AG04449 (cell line): ENCODE measurements at regions not wholly inside any gene's neighbourhood (a gene's known extent, or its start where the extent isn't known, plus 50 kb on each side); places are given as distances from the start of the nearest gene placed in this dataset.

Experiments
- CTCF ChIA-PET: fragments of 350-600 bp; formaldehyde crosslinking; extraction: SDS; loops from one replicate; lab custom pipeline; 2021; ENCODE audit warnings: antibody characterized with exemption; lab: Yijun Ruan, JAX
- POLR2A ChIA-PET: fragments of 400-600, 350-600 bp; formaldehyde crosslinking; extraction: SDS; loops from one replicate; lab custom pipeline; 2020; ENCODE audit warnings: antibody characterized with exemption, inconsistent platforms; lab: Yijun Ruan, JAX
- DNase-seq: peaks from one replicate; pipeline ENCODE4 v3.0.0-alpha.2; 2010; ENCODE audit warnings: low read depth, low spot score
- H3K4me3 ChIP-seq: 2 replicates; pipeline ENCODE4 v1.5.1; 2011; ENCODE audit warnings: low read depth, mild to moderate bottlenecking, control low read depth, low read length
- CTCF ChIP-seq: IDR thresholded peaks from one replicate; pipeline ENCODE4 v1.5.1; 2011; ENCODE audit warnings: mild to moderate bottlenecking, moderate library complexity, low read length, control low read depth, inconsistent platforms; ENCODE audit not compliant: insufficient read depth; ENCODE audit errors: missing control alignments

DNA sequence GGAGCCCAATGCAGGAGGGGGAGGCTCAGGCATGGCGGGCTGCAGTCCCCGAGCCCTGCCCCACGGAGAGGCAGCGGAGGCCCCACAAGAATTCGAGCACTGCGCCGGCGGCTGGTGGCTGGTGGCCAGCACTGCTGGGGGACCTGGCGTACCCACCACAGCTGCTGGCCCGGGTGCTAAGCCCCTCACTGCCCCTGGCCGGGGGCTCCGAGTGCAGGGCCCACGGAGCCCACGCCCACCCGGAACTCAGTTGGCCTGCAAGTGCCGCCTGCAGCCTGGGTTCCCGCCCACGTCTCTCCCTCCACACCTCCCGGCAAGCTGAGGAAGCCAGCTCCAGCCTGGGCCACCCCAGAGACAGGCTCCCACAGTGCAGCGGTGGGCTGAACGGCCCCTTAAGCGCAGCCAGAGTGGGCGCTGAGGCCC, 780.3 kb downstream of the DTWD2 start:
- no peak for TF ChIP-seq CTCF
- ChIA-PET POLR2A (no interaction called here), CTCF (no interaction called here)
- H3K4me3 ChIP-seq = no peak overlapping the region
- no peak for DNase-seq

GRCh38 chr5:118199801-118200200, 788.5 kb downstream of the DTWD2 start:
- no peak for DNase-seq
- no peak overlapping the region for H3K4me3 ChIP-seq
- CTCF ChIA-PET = no interaction called here
- no peak for TF ChIP-seq CTCF
- POLR2A ChIA-PET = no interaction called here

- no peak for TF ChIP-seq CTCF
- no peak for DNase-seq
- H3K4me3 ChIP-seq = no peak overlapping the region
- ChIA-PET POLR2A (no interaction called here), CTCF (no interaction called here)
These were observed 792.1 kb downstream of the DTWD2 start for GRCh38 chr5:118196229-118196628.

DNA sequence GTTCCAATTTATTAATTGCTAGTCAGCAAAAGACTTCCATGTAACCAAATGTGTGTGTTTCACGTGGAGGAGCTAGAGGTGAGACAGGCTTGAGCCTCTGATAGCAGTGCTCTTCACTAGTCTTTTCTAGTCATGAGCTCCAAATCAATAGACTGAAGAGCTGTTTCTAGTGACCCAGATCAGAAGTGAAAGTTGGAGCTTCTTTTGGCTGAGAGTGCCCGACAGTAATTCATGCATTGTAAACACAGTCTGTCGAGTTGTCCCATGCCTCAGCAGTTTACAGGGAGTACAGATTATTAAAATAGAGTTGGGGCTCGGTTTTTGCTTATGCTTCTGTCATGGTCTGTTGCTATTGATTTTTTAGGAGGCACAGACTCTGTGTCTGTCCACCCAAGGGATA, 793.1 kb downstream of the DTWD2 start:
- CTCF ChIA-PET = no interaction called here
- no peak for TF ChIP-seq CTCF
- no peak overlapping the region for H3K4me3 ChIP-seq
- DNase-seq = no peak
- POLR2A ChIA-PET = no interaction called here

DNA sequence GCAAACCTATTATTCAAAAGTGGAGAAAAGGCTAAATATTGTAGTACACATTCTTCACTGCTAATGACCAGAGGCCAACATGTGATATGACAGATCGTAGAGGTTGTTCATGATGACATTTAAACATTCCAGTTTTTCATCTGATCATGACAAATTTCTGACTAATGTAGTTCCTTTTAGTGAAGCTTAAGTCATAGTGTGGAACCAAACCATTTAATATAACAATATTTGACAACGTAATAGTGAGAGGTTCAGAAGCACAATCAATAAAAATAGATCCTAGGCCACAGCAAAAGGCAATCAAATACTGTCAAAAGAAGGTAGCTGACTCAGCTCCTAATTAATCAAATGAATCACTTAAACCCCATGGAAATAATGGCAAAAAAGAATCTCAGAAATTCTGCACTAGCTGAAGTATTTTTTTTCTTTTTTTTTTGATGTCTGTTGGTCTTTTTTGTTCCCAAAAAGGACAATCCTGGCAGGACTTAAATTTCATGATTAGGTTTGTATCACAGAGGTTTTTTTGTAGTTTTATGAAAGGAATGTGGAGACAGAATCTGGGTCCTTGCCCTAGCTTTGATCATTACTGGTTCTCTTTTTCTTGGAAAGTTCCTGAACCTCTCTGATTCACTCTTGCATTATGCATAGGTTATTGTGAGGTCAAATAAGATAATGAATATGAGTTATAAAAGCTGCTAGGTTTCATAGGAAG, 795.0 kb downstream of the DTWD2 start:
- ChIA-PET POLR2A (no interaction called here), CTCF (no interaction called here)
- no peak for TF ChIP-seq CTCF
- H3K4me3 ChIP-seq = no peak overlapping the region
- DNase-seq = no peak

DNA sequence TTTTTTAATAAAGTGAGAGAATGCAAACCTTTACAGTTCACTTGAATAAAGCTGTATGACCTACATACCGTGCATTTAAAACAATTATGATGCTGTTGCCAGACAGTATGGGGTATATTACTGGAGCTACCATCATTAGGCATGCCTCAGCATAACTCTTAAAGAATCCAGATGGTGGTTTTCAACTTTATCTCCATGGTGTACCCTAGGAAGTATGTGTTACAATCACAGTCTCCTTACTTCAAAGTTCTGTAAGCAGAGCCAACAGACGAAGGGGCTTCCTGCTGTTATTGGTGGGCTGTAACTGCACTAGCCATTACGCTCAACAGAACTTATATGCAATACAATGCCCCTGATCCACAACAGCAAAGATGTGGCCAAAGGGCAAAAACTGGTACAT, 803.3 kb downstream of the DTWD2 start:
- CTCF ChIA-PET = no interaction called here
- no peak for TF ChIP-seq CTCF
- DNase-seq = no peak
- POLR2A ChIA-PET = no interaction called here
- H3K4me3 ChIP-seq = no peak overlapping the region
